ENCODE measurements at regions not wholly inside any gene's neighbourhood (a gene's known extent, or its start where the extent isn't known, plus 50 kb on each side); places are given as distances from the start of the nearest gene placed in this dataset.

- TF ChIP-seq POLR2A (IDR thresholded peaks at IDR 0.05; ENCODE audit: low read length), result no peak
- TF ChIP-seq GATA1 (IDR thresholded peaks at IDR 0.05; ENCODE audit: low read depth, low read length), result no peak
Measured at GRCh38 chr7:26964156-26964808, 99.9 kb upstream of the SKAP2 start.

Data from erythroblast (primary cell).